Activated naive CD8-positive, alpha-beta T cell treated with anti-CD3 and anti-CD28 coated beads, Interleukin-2, amount 50 U/mL, for 16 hours (primary cell): ENCODE measurements at regions not wholly inside any gene's neighbourhood (a gene's known extent, or its start where the extent isn't known, plus 50 kb on each side); places are given as distances from the start of the nearest gene placed in this dataset.
"Not testable (repeated sequence)": the region's sequence is repeated elsewhere in the genome, so short reads cannot be mapped to it uniquely, and the experiment has no call there.

ENCODE experiments used
- DNase-seq: peaks from one replicate; pipeline ENCODE4 v3.0.0-alpha.2; 2020; ENCODE audit warnings: low read depth, low spot score

DNA sequence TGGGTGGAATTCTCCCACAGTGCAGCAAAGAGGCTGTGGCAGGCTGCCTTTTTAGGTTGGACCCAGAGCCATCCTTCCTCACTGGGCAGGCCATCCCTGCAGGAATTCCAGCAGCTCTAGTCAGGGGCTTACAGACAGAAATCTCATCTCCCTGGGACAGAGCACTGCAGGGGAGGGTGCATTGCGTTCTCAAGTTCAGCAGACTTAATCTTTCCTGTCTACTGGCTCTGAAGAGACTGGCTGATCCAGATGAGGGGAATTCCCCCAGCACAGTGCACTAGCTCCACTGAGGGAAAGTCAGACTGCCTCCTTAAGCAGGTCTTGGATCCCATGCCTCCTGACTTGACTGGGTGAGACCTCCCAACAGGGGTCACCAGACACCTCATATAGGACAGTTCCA, 899.7 kb upstream of the VRK2 start:
- no peak for DNase-seq

DNA sequence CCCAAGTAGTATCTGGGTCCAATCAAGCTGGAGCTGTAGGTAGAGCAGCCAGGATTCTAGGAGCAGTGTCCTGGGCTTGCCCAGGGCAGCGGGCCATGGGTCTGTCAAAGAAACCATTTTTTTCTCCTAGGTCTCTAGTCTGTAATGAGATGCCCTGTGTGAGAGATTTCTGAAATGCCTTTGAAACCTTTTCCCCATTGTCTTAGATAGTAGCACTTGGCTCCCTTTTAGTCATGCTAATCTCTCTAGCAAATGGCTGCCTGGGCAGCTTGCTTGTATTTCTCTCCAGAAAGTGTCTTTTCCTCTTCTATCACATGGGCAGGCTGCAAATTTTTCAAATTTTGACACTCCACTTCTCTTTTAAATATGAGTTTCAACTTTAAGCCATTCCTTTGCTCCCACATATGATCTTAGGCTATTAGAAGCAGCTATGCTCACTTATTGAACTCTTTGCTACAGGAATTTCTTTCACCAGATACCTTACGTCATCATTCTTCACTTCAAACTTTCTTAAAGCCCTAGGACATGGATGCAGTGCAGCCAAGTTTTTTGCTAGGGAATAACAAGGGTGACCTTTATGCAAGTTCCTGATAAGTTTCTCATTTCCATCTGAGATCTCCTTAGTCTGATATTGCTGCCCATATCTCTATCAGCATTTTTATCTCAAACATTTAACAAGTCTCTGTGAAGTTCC, 890.2 kb upstream of the VRK2 start:
- DNase-seq = no peak

- DNase-seq = no peak
Measured at GRCh38 chr2:57160976-57161375, 885.6 kb upstream of the VRK2 start.

- no peak for DNase-seq
Measured at GRCh38 chr2:57177176-57177575, 869.4 kb upstream of the VRK2 start.

GRCh38 chr2:57180042-57180567, 866.5 kb upstream of the VRK2 start:
- no peak for DNase-seq

DNA sequence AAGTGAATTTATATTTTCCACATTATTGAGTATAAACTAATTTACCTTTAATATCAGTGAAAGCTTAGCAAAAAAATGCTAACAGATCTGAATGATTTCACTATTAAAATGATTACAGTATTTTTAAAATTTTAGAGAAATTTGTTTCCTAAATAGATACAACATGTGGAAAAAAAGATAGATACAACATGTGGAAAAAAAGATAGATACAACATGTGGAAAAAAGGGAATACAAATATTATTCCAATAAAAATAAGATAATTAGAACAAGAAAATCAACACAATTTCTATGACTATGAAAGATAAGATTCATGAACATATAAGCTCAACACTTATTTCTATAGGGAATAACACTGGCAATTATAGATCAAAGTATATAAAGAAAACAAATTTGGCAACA, 865.9 kb upstream of the VRK2 start:
- DNase-seq = no peak

DNA sequence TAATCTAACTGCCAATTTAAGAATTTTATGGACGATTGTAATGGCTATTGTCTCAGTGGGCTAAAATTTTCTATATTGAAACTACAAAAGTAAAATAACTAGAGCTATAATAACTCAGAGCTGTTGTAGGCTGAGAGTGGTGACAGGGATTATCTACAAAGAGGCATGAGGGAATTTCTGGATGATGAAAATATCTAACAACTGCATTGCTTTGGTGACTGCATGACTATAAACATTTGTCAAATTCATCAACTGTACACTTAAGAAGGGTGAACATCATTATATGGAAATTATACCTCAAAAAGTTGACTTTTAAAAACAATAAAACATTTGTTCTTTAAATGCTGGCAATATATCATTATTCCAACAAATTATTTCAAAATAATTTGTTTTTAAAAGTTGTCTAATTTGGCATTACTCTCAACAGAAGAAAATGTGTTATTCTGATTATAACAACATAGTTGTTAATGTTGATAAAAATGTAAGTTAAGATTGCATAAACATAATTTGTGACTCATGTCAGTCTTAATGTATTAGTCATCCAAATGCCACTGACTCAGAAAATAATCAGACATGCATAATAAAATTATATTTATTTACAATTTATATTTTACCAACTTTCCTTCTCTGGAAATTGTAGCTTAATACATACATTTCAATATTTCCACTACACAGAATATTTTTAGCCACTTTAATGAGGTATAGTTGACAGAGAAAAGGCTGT, 865.1 kb upstream of the VRK2 start:
- DNase-seq = no peak

GRCh38 chr2:57182916-57183315, 863.7 kb upstream of the VRK2 start:
- DNase-seq = no peak

DNA sequence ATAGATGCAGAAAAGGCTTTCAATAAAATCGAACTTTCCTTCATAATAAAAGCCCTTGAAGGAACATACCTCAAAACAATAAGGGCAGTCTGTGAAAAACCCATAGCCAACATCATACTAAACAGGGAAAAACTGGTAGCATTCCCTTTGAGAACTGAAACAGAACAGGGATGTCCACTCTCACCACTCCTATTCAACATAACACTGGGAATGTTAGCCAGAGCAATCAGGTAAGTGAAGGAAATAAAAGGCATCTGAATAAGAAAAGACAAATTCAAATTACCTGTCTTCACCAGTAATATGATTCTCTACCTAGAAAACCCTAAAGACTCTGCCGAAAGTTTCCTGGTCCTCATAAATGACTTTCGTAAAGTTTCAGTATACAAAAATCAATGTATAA, 861.0 kb upstream of the VRK2 start:
- DNase-seq = no peak

GRCh38 chr2:57190007-57190406, 856.6 kb upstream of the VRK2 start:
- DNase-seq = no peak

DNA sequence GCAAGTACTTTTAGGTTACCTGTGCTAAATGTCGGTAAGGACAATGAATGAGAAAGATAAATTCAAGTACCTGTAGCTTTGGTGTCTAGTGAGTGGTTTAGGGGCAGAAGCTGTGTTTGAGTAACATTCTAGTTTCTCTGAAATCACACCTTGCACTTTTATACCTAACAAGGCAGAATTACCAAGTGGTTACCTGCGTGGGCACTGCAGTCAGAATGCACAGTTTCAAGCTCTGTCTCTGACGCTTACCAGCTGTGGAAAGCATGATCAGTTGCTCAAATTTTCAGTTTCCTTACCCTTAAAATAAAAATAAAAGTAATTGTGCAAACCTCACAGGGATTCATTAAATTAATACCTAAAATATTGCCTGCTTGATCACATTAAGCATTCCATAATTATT, 846.9 kb upstream of the VRK2 start:
- DNase-seq = no peak

- no peak for DNase-seq
Measured at GRCh38 chr2:57204364-57204763, 842.2 kb upstream of the VRK2 start.

GRCh38 chr2:57205241-57205640, 841.4 kb upstream of the VRK2 start:
- no peak for DNase-seq

DNA sequence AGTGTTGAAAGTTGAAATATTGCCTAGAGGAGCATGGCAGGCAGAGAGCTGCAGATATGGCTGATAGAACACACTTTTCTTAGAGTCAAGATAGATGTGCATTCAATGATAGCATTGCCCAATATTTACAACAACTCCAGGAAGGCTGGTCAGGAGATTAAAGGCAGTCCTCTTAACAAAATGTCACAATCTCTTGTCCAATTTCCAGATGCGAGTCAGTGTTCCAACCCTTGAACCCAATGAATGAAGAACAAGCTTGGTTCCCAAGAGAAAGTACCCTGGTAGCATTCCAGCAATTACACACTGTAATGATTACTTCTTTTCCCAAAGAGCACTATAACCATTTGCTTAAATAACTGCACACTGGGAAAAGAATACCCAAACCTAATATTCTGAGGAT, 839.4 kb upstream of the VRK2 start:
- DNase-seq = no peak

DNA sequence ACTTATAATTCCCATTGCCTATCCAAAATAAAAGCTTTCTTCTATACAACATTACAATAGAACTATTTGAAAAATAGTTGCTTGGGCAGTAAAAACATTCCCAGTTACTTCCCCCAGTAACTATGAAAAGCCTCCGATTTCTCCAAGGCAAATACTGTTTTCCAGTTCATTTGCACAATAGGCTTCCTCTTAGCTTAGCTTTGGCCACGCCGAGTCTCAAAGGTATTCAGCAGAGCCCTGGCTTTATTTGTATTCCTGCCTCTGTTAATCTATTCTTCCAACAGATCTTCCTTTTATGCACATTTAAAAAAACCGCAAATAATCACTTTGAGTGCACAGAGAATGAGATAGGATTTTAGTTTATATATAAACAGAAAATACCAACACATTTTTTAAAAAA, 836.8 kb upstream of the VRK2 start:
- no peak for DNase-seq

- no peak for DNase-seq
Measured at GRCh38 chr2:57210855-57211254, 835.8 kb upstream of the VRK2 start.

- DNase-seq = no peak
Measured at GRCh38 chr2:57217013-57217412, 829.6 kb upstream of the VRK2 start.

- DNase-seq = no peak
Measured at GRCh38 chr2:57218206-57218605, 828.4 kb upstream of the VRK2 start.

- not testable (repeated sequence) for DNase-seq
Measured at GRCh38 chr2:57229706-57230105, 816.9 kb upstream of the VRK2 start.

- not testable (repeated sequence) for DNase-seq
Measured at GRCh38 chr2:57232341-57232740, 814.3 kb upstream of the VRK2 start.

GRCh38 chr2:57251495-57251894, 795.1 kb upstream of the VRK2 start:
- DNase-seq = not testable (repeated sequence)

DNA sequence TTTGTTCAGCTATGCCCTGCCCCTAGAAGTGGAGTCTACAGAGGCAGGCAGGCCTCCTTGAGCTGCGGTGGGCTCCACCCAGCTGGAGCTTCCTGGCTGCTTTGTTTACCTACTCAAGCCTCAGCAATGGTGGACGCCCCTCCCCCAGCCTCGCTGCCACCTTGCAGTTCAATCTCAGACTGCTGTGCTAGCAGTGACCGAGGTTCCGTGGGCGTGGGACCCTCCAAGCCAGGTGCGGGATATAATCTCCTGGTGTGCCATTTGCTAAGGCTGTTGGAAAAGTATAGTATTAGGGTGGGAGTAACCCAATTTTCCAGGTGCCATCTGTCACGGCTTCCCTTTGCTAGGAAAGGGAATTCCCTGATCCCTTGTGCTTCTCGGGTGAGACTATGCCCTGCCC, 770.2 kb upstream of the VRK2 start:
- not testable (repeated sequence) for DNase-seq

DNA sequence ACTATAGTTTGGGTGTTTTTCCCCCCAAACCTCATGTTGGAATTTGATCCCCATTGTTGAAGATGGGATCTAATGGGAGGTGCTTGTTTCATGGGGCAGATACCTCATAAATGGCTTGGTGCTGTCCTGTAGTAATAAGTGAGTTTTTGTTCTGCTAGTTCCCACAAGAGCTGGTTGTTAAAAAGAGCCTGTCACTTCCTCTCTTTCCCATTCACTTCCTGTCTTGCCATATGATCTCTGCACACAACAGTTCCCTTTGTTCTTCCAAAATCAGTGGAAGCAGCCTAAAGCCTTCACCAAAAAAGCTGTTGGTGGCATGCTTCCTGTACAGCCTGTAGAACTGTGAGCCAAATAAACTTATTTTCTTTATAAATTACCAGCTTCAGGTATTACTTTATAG, 768.2 kb upstream of the VRK2 start:
- no peak for DNase-seq
